HepG2 (cell line): ENCODE measurements at regions not wholly inside any gene's neighbourhood (a gene's known extent, or its start where the extent isn't known, plus 50 kb on each side); places are given as distances from the start of the nearest gene placed in this dataset.

ENCODE experiments used
- BHLHE40 ChIP-seq: IDR thresholded peaks from 2 replicates; pipeline ENCODE4 v1.6.1; 2011; ENCODE audit warnings: low read length, improper control_type of control experiment
- MIER3 ChIP-seq: IDR thresholded peaks from 2 replicates; pipeline ENCODE4 v1.6.1; 2016; ENCODE audit warnings: missing compliant biosample characterization, borderline replicate concordance
- MXD1 ChIP-seq: sonication (generic); formaldehyde crosslinking; IDR thresholded peaks from 2 replicates; pipeline ENCODE4 v1.4.0; 2020; ENCODE audit warnings: mild to moderate bottlenecking, missing genetic modification reagents
- NCOR1 ChIP-seq: fragments of 200-600 bp; sonication (generic); IDR thresholded peaks from 2 replicates; pipeline ENCODE4 v1.7.0; 2017; ENCODE audit warnings: antibody characterized with exemption, low read length, borderline replicate concordance
- NFKBIZ ChIP-seq: IDR thresholded peaks from 2 replicates; pipeline ENCODE4 v1.6.1; 2018; ENCODE audit warnings: missing genetic modification reagents, missing compliant biosample characterization
- TBL1XR1 ChIP-seq: fragments of 150-350 bp; IDR thresholded peaks from 2 replicates; pipeline ENCODE4 v1.6.1; 2014; ENCODE audit warnings: borderline replicate concordance, low read length; ENCODE audit not compliant: partially characterized antibody
- XRCC5 ChIP-seq: fragments of 200-400 bp; formaldehyde crosslinking; optimal IDR thresholded peaks from 2 replicates; pipeline ENCODE3; 2017; ENCODE audit warnings: mild to moderate bottlenecking, low read length
- ZNF225 ChIP-seq: sonication (generic); formaldehyde crosslinking; IDR thresholded peaks from 2 replicates; pipeline ENCODE4 v1.4.0; 2020; ENCODE audit warnings: mild to moderate bottlenecking, missing genetic modification reagents
- ZNF652 ChIP-seq: IDR thresholded peaks from 2 replicates; pipeline ENCODE4 v1.6.1; 2016; ENCODE audit warnings: low read depth, borderline replicate concordance
- TF ChIP-seq, protein P1 (sequence below): sonication (generic); formaldehyde crosslinking; IDR thresholded peaks from 2 replicates; pipeline ENCODE4 v1.9.0; 2021; ENCODE audit warnings: mild to moderate bottlenecking, missing genetic modification reagents
- TF ChIP-seq, protein P2 (sequence below): IDR thresholded peaks from 2 replicates; pipeline ENCODE4 v1.6.1; 2018; ENCODE audit warnings: missing genetic modification reagents, mild to moderate bottlenecking, missing compliant biosample characterization
- TF ChIP-seq, protein P3 (sequence below): sonication (generic); formaldehyde crosslinking; IDR thresholded peaks from 2 replicates; pipeline ENCODE4 v1.4.0; 2020; ENCODE audit warnings: missing genetic modification reagents, mild to moderate bottlenecking, borderline replicate concordance
- TF ChIP-seq, protein P4 (sequence below): sonication (generic); formaldehyde crosslinking; IDR thresholded peaks from 2 replicates; pipeline ENCODE4 v1.4.0; 2020; ENCODE audit warnings: missing genetic modification reagents, borderline replicate concordance

- TF ChIP-seq, protein P1, sequence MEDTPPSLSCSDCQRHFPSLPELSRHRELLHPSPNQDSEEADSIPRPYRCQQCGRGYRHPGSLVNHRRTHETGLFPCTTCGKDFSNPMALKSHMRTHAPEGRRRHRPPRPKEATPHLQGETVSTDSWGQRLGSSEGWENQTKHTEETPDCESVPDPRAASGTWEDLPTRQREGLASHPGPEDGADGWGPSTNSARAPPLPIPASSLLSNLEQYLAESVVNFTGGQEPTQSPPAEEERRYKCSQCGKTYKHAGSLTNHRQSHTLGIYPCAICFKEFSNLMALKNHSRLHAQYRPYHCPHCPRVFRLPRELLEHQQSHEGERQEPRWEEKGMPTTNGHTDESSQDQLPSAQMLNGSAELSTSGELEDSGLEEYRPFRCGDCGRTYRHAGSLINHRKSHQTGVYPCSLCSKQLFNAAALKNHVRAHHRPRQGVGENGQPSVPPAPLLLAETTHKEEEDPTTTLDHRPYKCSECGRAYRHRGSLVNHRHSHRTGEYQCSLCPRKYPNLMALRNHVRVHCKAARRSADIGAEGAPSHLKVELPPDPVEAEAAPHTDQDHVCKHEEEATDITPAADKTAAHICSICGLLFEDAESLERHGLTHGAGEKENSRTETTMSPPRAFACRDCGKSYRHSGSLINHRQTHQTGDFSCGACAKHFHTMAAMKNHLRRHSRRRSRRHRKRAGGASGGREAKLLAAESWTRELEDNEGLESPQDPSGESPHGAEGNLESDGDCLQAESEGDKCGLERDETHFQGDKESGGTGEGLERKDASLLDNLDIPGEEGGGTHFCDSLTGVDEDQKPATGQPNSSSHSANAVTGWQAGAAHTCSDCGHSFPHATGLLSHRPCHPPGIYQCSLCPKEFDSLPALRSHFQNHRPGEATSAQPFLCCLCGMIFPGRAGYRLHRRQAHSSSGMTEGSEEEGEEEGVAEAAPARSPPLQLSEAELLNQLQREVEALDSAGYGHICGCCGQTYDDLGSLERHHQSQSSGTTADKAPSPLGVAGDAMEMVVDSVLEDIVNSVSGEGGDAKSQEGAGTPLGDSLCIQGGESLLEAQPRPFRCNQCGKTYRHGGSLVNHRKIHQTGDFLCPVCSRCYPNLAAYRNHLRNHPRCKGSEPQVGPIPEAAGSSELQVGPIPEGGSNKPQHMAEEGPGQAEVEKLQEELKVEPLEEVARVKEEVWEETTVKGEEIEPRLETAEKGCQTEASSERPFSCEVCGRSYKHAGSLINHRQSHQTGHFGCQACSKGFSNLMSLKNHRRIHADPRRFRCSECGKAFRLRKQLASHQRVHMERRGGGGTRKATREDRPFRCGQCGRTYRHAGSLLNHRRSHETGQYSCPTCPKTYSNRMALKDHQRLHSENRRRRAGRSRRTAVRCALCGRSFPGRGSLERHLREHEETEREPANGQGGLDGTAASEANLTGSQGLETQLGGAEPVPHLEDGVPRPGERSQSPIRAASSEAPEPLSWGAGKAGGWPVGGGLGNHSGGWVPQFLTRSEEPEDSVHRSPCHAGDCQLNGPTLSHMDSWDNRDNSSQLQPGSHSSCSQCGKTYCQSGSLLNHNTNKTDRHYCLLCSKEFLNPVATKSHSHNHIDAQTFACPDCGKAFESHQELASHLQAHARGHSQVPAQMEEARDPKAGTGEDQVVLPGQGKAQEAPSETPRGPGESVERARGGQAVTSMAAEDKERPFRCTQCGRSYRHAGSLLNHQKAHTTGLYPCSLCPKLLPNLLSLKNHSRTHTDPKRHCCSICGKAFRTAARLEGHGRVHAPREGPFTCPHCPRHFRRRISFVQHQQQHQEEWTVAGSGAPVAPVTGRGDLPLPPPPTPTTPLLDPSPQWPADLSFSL (CRISPR knock-in tag), result no peak
- no peak for TF ChIP-seq ZNF225
- TF ChIP-seq XRCC5, result peak; percentile 14
- TF ChIP-seq BHLHE40, result peak; percentile 79
- peak; percentile 32; the same call in 1 of the 2 replicates for TF ChIP-seq NFKBIZ (CRISPR knock-in tag)
- TF ChIP-seq NCOR1, result peak; percentile 74; the same call in 1 of the 2 replicates
- TF ChIP-seq, protein P2, sequence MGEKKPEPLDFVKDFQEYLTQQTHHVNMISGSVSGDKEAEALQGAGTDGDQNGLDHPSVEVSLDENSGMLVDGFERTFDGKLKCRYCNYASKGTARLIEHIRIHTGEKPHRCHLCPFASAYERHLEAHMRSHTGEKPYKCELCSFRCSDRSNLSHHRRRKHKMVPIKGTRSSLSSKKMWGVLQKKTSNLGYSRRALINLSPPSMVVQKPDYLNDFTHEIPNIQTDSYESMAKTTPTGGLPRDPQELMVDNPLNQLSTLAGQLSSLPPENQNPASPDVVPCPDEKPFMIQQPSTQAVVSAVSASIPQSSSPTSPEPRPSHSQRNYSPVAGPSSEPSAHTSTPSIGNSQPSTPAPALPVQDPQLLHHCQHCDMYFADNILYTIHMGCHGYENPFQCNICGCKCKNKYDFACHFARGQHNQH, result peak; percentile 65; the same call in 1 of the 2 replicates
- peak; percentile 67; the same call in 1 of the 2 replicates for TF ChIP-seq ZNF652
- peak; percentile 67; the same call in 1 of the 2 replicates for TF ChIP-seq MIER3
- no peak for TF ChIP-seq TBL1XR1
- TF ChIP-seq, protein P3, sequence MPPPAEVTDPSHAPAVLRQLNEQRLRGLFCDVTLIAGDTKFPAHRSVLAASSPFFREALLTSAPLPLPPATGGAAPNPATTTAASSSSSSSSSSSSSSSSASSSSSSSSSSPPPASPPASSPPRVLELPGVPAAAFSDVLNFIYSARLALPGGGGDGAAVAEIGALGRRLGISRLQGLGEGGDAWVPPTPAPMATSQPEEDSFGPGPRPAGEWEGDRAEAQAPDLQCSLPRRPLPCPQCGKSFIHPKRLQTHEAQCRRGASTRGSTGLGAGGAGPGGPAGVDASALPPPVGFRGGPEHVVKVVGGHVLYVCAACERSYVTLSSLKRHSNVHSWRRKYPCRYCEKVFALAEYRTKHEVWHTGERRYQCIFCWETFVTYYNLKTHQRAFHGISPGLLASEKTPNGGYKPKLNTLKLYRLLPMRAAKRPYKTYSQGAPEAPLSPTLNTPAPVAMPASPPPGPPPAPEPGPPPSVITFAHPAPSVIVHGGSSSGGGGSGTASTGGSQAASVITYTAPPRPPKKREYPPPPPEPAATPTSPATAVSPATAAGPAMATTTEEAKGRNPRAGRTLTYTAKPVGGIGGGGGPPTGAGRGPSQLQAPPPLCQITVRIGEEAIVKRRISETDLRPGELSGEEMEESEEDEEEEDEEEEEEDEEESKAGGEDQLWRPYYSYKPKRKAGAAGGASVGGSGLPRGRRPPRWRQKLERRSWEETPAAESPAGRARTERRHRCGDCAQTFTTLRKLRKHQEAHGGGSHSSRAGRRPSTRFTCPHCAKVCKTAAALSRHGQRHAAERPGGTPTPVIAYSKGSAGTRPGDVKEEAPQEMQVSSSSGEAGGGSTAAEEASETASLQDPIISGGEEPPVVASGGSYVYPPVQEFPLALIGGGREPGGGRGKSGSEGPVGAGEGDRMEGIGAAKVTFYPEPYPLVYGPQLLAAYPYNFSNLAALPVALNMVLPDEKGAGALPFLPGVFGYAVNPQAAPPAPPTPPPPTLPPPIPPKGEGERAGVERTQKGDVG (CRISPR knock-in tag), result no peak
- TF ChIP-seq, protein P4, sequence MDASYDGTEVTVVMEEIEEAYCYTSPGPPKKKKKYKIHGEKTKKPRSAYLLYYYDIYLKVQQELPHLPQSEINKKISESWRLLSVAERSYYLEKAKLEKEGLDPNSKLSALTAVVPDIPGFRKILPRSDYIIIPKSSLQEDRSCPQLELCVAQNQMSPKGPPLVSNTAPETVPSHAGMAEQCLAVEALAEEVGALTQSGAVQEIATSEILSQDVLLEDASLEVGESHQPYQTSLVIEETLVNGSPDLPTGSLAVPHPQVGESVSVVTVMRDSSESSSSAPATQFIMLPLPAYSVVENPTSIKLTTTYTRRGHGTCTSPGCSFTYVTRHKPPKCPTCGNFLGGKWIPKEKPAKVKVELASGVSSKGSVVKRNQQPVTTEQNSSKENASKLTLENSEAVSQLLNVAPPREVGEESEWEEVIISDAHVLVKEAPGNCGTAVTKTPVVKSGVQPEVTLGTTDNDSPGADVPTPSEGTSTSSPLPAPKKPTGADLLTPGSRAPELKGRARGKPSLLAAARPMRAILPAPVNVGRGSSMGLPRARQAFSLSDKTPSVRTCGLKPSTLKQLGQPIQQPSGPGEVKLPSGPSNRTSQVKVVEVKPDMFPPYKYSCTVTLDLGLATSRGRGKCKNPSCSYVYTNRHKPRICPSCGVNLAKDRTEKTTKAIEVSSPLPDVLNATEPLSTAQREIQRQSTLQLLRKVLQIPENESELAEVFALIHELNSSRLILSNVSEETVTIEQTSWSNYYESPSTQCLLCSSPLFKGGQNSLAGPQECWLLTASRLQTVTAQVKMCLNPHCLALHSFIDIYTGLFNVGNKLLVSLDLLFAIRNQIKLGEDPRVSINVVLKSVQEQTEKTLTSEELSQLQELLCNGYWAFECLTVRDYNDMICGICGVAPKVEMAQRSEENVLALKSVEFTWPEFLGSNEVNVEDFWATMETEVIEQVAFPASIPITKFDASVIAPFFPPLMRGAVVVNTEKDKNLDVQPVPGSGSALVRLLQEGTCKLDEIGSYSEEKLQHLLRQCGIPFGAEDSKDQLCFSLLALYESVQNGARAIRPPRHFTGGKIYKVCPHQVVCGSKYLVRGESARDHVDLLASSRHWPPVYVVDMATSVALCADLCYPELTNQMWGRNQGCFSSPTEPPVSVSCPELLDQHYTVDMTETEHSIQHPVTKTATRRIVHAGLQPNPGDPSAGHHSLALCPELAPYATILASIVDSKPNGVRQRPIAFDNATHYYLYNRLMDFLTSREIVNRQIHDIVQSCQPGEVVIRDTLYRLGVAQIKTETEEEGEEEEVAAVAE (CRISPR knock-in tag), result 0 out of 2 replicates have a peak, but pooled peaks have one; percentile 38
- no peak for TF ChIP-seq MXD1
Observed at GRCh38 chr17:65438708-65439294, 122.6 kb downstream of the AXIN2 start (continued).
